K562 (cell line): ENCODE measurements at regions not wholly inside any gene's neighbourhood (a gene's known extent, or its start where the extent isn't known, plus 50 kb on each side); places are given as distances from the start of the nearest gene placed in this dataset.

Experiments used
- ATAC-seq: fragments of 200-7000 bp; cut with Tn5 transposase; 3 replicates; pipeline ENCODE4 v1.9.1; 2020; ENCODE audit warnings: moderate library complexity
- BruUV-seq: library from RNA; stranded (reverse); fragments of 400-500 nt; replicated peaks from 2 replicates; lab custom pipeline; 2021; lab: Mats Ljungman, UMichigan
- CTCF ChIA-PET: fragments of 300-600 bp; formaldehyde crosslinking; extraction: SDS; loops from one replicate; lab custom pipeline; 2021; ENCODE audit warnings: low intra/inter-chr PET ratio; lab: Yijun Ruan, JAX
- POLR2A ChIA-PET: fragments of 300-600, 350-650 bp; sonication (Branson Sonifier 250); formaldehyde crosslinking; extraction: SDS; loops from one replicate; lab custom pipeline; 2021; ENCODE audit warnings: antibody characterized with exemption, inconsistent platforms; lab: Yijun Ruan, JAX
- DNase-seq, 4 experiments: peaks; one replicate each; pipeline versions ENCODE4 v3.0.0 to v3.0.0-alpha.2; 2011 to 2018; ENCODE audit warnings: low spot score in 3 of 4, mixed read lengths in 3 of 4; ENCODE audit errors: extremely low read depth in 1 of 4
- FAIRE-seq: peaks from 2 replicates; lab custom pipeline; 2011; peaks lifted over from hg19 to GRCh38; lab: Jason Lieb, UNC
- H2AFZ ChIP-seq: 2 replicates; pipeline ENCODE4 v1.6.0; 2011; ENCODE audit warnings: low read depth, low read length, control low read depth, inconsistent platforms
- H3K27ac ChIP-seq: fragments of 200-600 bp; 3 replicates; pipeline ENCODE4 v1.8.0; 2011; ENCODE audit warnings: low read depth, mild to moderate bottlenecking, control low read depth, inconsistent platforms, low read length, moderate library complexity, mixed read lengths; ENCODE audit errors: extremely low read depth
- H3K27me3 ChIP-seq, 2 experiments: fragments of 300-600 bp in 1 of 2; 2 replicates in 1 of 2; 3 replicates in 1 of 2; pipeline versions ENCODE4 v1.6.0 to v1.8.0; 2011; ENCODE audit warnings: inconsistent platforms in 2 of 2, low read length in 2 of 2, mild to moderate bottlenecking in 1 of 2, mixed read lengths in 1 of 2, moderate library complexity in 1 of 2; ENCODE audit not compliant: control insufficient read depth in 2 of 2, insufficient read depth in 2 of 2
- H3K36me3 ChIP-seq: fragments of 300-600 bp; 3 replicates; pipeline ENCODE4 v1.8.0; 2011; ENCODE audit warnings: mild to moderate bottlenecking, low read length, inconsistent platforms; ENCODE audit not compliant: control insufficient read depth, insufficient read depth
- H3K4me1 ChIP-seq, 2 experiments: fragments of 200-600 bp in 1 of 2; replicated peaks in 1 of 2; 2 replicates in 1 of 2; 3 replicates in 1 of 2; pipeline versions ENCODE4 v1.5.1 to v1.8.0; 2011; ENCODE audit warnings: inconsistent platforms in 2 of 2, low read length in 2 of 2, mild to moderate bottlenecking in 1 of 2, mixed read lengths in 1 of 2, moderate library complexity in 1 of 2; ENCODE audit not compliant: control insufficient read depth in 2 of 2, insufficient read depth in 2 of 2
- H3K4me2 ChIP-seq: 2 replicates; pipeline ENCODE4 v1.6.1; 2011; ENCODE audit warnings: low read length, control low read depth, inconsistent platforms, mixed read lengths; ENCODE audit not compliant: insufficient read depth
- H3K4me3 ChIP-seq: fragments of 200-600 bp; sonication (generic), shearing (Covaris generic); 2 replicates; pipeline ENCODE4 v1.5.1; 2016; ENCODE audit warnings: control low read depth, inconsistent platforms
- H3K79me2 ChIP-seq: fragments of 200-600 bp; 3 replicates; pipeline ENCODE4 v1.8.0; 2011; ENCODE audit warnings: low read length, inconsistent platforms; ENCODE audit not compliant: control insufficient read depth, insufficient read depth
- H3K9ac ChIP-seq, 2 experiments: 2 replicates each; pipeline versions ENCODE4 v1.6.0 to v1.6.1; 2011; ENCODE audit warnings: low read depth in 2 of 2, low read length in 2 of 2, control low read depth in 1 of 2, inconsistent platforms in 1 of 2, mild to moderate bottlenecking in 1 of 2, mixed read lengths in 1 of 2; ENCODE audit not compliant: insufficient read depth in 1 of 2
- H3K9me1 ChIP-seq: one replicate; pipeline ENCODE4 v1.6.0; 2011; ENCODE audit warnings: inconsistent platforms, mild to moderate bottlenecking, low read length, moderate library complexity; ENCODE audit not compliant: control insufficient read depth, insufficient read depth
- H3K9me3 ChIP-seq: replicated peaks from 2 replicates; pipeline ENCODE4 v1.5.1; 2011; ENCODE audit warnings: low read depth, low read length, inconsistent platforms; ENCODE audit not compliant: control insufficient read depth, insufficient read depth
- H4K20me1 ChIP-seq: replicated peaks from 2 replicates; pipeline ENCODE4 v1.6.1; 2011; ENCODE audit warnings: low read length, inconsistent platforms, mixed read lengths; ENCODE audit not compliant: control insufficient read depth, insufficient read depth
- CCAR2 ChIP-seq: fragments of 200-400 bp; formaldehyde crosslinking; IDR thresholded peaks from 2 replicates; pipeline ENCODE4 v1.6.1; 2017; ENCODE audit warnings: mild to moderate bottlenecking, low read depth, low read length
- DPF2 ChIP-seq: fragments of 450-650 bp; IDR thresholded peaks from 2 replicates; pipeline ENCODE4 v1.6.1; 2016
- FOXA3 ChIP-seq, 2 experiments: fragments of 450-650 bp in 1 of 2; sonication (generic) in 1 of 2; formaldehyde crosslinking; IDR thresholded peaks in 1 of 2; conservative IDR thresholded peaks in 1 of 2; 2 replicates each; pipeline versions ENCODE4 v1.4.0 to v1.8.0; 2020 to 2022; ENCODE audit warnings: mild to moderate bottlenecking in 2 of 2, missing genetic modification reagents in 1 of 2
- GTF2A2 ChIP-seq: IDR thresholded peaks from 2 replicates; pipeline ENCODE4 v1.6.1; 2016; ENCODE audit warnings: mild to moderate bottlenecking, missing genetic modification characterization, missing compliant biosample characterization
- MYNN ChIP-seq, 2 experiments: sonication (generic); formaldehyde crosslinking in 1 of 2; IDR thresholded peaks; 2 replicates each; pipeline versions ENCODE4 v1.5.0 to v1.6.1; 2016 to 2020; ENCODE audit warnings: antibody characterized with exemption in 1 of 2, missing genetic modification reagents in 1 of 2
- PHF21A ChIP-seq: fragments of 450-650 bp; IDR thresholded peaks from 2 replicates; pipeline ENCODE4 v1.6.1; 2017; ENCODE audit warnings: low read depth, borderline replicate concordance
- SMAD2 ChIP-seq: fragments of 150-350 bp; IDR thresholded peaks from 2 replicates; pipeline ENCODE4 v1.6.1; 2014; ENCODE audit warnings: low read depth, mild to moderate bottlenecking, low read length
- TAL1 ChIP-seq: fragments of 450-650 bp; IDR thresholded peaks from 2 replicates; pipeline ENCODE4 v1.6.1; 2016; ENCODE audit warnings: mild to moderate bottlenecking
- ZBTB2 ChIP-seq: fragments of 450-650 bp; IDR thresholded peaks from 2 replicates; pipeline ENCODE4 v1.6.1; 2016; ENCODE audit warnings: antibody characterized with exemption
- ZNF398 ChIP-seq: fragments of 250-450 bp; sonication (Bioruptor Pico); IDR thresholded peaks from 2 replicates; pipeline ENCODE4 v1.8.0; 2021; ENCODE audit warnings: moderate library complexity, mild to moderate bottlenecking, inconsistent platforms
- WGBS: fragments of 100-300 bp; shearing (Covaris generic); methylation state at CpG from one replicate; pipeline ENCODE4 v1.1.6; 2016; ENCODE audit warnings: low coverage, mixed read lengths; ENCODE audit not compliant: insufficient coverage; ENCODE audit errors: missing lambda C conversion rate; 5-methylcytosine and 5-hydroxymethylcytosine counted together
- in situ Hi-C: fragments of 300-500 bp; cut with MboI; formaldehyde crosslinking; loops from 4 replicates; pipeline ENCODE4 v1.15.0; 2018; ENCODE audit warnings: inconsistent platforms, mixed read lengths
- intact Hi-C: fragments of 100-400 bp; cut with micrococcal nuclease; formaldehyde crosslinking; loops from 2 replicates; pipeline ENCODE4 v1.14.2; 2022
- TF ChIP-seq, protein P1 (sequence below): fragments of 250-450 bp; sonication (Bioruptor Pico); IDR thresholded peaks from 2 replicates; pipeline ENCODE4 v1.4.0; 2020; ENCODE audit warnings: mild to moderate bottlenecking, moderate library complexity
- TF ChIP-seq, protein P2 (sequence below), 2 experiments: IDR thresholded peaks in 1 of 2; conservative IDR thresholded peaks in 1 of 2; 2 replicates each; pipeline ENCODE4 v1.6.1; 2016; ENCODE audit warnings: low read depth in 2 of 2, mild to moderate bottlenecking in 1 of 2, missing compliant biosample characterization in 1 of 2, missing genetic modification characterization in 1 of 2, moderate library complexity in 1 of 2

DNA sequence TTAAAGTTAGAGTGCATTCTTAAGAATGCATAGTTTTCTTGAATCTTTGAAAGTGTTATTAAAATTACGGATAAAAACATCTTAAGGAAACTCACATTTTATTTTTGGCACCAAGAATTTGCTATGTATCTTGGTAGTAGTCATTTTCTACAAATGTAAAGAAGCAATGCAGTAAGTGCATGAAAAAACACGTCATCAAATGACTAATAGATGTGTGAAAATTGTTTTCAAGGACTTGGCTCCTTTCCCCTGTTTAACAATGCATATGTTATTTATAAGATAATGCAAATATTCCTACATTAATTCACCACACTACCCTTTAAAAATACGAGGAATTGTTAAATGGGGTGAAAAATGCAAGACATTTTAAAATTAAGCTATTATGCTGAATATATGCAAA lies 461.2 kb upstream of the PCDH7 start:
- ChIA-PET POLR2A (no interaction called here), CTCF (no interaction called here)
- no peaks in the 10 kb centered on the region for H4K20me1 ChIP-seq
- H3K36me3 ChIP-seq = no peaks in the 10 kb centered on the region
- ATAC-seq (no peak), DNase-seq (no peak), FAIRE-seq (no peak)
- H3K9me3 ChIP-seq = no peaks in the 10 kb centered on the region
- H2AFZ ChIP-seq = no peak overlapping the region
- no peak overlapping the region for H3K9ac ChIP-seq
- no peaks in the 10 kb centered on the region for H3K79me2 ChIP-seq
- no peaks in the 10 kb centered on the region for H3K27me3 ChIP-seq
- no peaks in the 10 kb centered on the region for H3K9me1 ChIP-seq
- in situ Hi-C loops (no loop called here), intact Hi-C loops (no loop called here)
- BruUV-seq = no TSS peak
- WGBS = 2% methylated on average over 3 of the region's 3 CpGs
- no peak overlapping the region for H3K27ac ChIP-seq
- H3K4me2 ChIP-seq = no peak overlapping the region
- H3K4me3 ChIP-seq = no peak overlapping the region
- no peaks in the 10 kb centered on the region for H3K4me1 ChIP-seq
- no peak for TF ChIP-seq DPF2
- TF ChIP-seq CCAR2 = no peak
- TF ChIP-seq MYNN (IDR thresholded peaks at IDR 0.05) = no peak
- TF ChIP-seq MYNN (CRISPR knock-in tag; IDR thresholded peaks at IDR 0.05) = no peak
- TF ChIP-seq, protein P1, sequence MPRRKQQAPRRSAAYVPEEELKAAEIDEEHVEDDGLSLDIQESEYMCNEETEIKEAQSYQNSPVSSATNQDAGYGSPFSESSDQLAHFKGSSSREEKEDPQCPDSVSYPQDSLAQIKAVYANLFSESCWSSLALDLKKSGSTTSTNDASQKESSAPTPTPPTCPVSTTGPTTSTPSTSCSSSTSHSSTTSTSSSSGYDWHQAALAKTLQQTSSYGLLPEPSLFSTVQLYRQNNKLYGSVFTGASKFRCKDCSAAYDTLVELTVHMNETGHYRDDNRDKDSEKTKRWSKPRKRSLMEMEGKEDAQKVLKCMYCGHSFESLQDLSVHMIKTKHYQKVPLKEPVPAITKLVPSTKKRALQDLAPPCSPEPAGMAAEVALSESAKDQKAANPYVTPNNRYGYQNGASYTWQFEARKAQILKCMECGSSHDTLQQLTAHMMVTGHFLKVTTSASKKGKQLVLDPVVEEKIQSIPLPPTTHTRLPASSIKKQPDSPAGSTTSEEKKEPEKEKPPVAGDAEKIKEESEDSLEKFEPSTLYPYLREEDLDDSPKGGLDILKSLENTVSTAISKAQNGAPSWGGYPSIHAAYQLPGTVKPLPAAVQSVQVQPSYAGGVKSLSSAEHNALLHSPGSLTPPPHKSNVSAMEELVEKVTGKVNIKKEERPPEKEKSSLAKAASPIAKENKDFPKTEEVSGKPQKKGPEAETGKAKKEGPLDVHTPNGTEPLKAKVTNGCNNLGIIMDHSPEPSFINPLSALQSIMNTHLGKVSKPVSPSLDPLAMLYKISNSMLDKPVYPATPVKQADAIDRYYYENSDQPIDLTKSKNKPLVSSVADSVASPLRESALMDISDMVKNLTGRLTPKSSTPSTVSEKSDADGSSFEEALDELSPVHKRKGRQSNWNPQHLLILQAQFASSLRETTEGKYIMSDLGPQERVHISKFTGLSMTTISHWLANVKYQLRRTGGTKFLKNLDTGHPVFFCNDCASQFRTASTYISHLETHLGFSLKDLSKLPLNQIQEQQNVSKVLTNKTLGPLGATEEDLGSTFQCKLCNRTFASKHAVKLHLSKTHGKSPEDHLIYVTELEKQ (CRISPR knock-in tag) = no peak
- no peak for TF ChIP-seq GTF2A2 (tag)
- TF ChIP-seq FOXA3 (CRISPR knock-in tag; conservative IDR thresholded peaks at IDR 0.05 in 1 of 2, IDR thresholded peaks at IDR 0.05 in 1 of 2) = no peak
- TF ChIP-seq PHF21A = no peak
- TF ChIP-seq TAL1 = no peak
- TF ChIP-seq ZNF398 (CRISPR knock-in tag) = no peak
- TF ChIP-seq SMAD2 = no peak
- TF ChIP-seq ZBTB2 = no peak
- TF ChIP-seq, protein P2, sequence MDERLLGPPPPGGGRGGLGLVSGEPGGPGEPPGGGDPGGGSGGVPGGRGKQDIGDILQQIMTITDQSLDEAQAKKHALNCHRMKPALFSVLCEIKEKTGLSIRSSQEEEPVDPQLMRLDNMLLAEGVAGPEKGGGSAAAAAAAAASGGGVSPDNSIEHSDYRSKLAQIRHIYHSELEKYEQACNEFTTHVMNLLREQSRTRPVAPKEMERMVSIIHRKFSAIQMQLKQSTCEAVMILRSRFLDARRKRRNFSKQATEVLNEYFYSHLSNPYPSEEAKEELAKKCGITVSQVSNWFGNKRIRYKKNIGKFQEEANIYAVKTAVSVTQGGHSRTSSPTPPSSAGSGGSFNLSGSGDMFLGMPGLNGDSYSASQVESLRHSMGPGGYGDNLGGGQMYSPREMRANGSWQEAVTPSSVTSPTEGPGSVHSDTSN (CRISPR knock-in tag; IDR thresholded peaks at IDR 0.05; ENCODE audit: low read depth) = no peak
- TF ChIP-seq, protein P2 (tag; conservative IDR thresholded peaks at IDR 0.05; ENCODE audit: low read depth) = no peak
